HEK293T (cell line): ENCODE measurements at regions not wholly inside any gene's neighbourhood (a gene's known extent, or its start where the extent isn't known, plus 50 kb on each side); places are given as distances from the start of the nearest gene placed in this dataset.

Source experiments
- ARNT ChIP-seq: fragments of 450-650 bp; IDR thresholded peaks from 2 replicates; pipeline ENCODE4 v1.6.1; 2017; ENCODE audit warnings: mild to moderate bottlenecking
- BHLHE40 ChIP-seq: fragments of 450-650 bp; IDR thresholded peaks from 2 replicates; pipeline ENCODE4 v1.6.1; 2016; ENCODE audit warnings: mild to moderate bottlenecking, moderate library complexity, borderline replicate concordance
- FOXA1 ChIP-seq: fragments of 450-650 bp; IDR thresholded peaks from 2 replicates; pipeline ENCODE4 v1.6.1; 2016; ENCODE audit warnings: mild to moderate bottlenecking
- FOXK2 ChIP-seq: fragments of 450-650 bp; IDR thresholded peaks from 2 replicates; pipeline ENCODE4 v1.6.1; 2016; ENCODE audit warnings: mild to moderate bottlenecking
- HDGF ChIP-seq: fragments of 450-650 bp; IDR thresholded peaks from 2 replicates; pipeline ENCODE4 v1.6.1; 2017; ENCODE audit warnings: antibody characterized with exemption, borderline replicate concordance
- NFRKB ChIP-seq: fragments of 450-650 bp; IDR thresholded peaks from 2 replicates; pipeline ENCODE4 v1.6.1; 2016; ENCODE audit warnings: mild to moderate bottlenecking, moderate library complexity
- SP1 ChIP-seq: fragments of 450-650 bp; IDR thresholded peaks from 2 replicates; pipeline ENCODE4 v1.6.1; 2017
- SUZ12 ChIP-seq: fragments of 450-650 bp; IDR thresholded peaks from 2 replicates; pipeline ENCODE4 v1.6.1; 2016; ENCODE audit warnings: mild to moderate bottlenecking
- TARDBP ChIP-seq: fragments of 450-650 bp; IDR thresholded peaks from 2 replicates; pipeline ENCODE4 v1.6.1; 2016
- TF ChIP-seq, protein P1 (sequence below): fragments of 450-650 bp; IDR thresholded peaks from 2 replicates; pipeline ENCODE4 v1.6.1; 2016

DNA sequence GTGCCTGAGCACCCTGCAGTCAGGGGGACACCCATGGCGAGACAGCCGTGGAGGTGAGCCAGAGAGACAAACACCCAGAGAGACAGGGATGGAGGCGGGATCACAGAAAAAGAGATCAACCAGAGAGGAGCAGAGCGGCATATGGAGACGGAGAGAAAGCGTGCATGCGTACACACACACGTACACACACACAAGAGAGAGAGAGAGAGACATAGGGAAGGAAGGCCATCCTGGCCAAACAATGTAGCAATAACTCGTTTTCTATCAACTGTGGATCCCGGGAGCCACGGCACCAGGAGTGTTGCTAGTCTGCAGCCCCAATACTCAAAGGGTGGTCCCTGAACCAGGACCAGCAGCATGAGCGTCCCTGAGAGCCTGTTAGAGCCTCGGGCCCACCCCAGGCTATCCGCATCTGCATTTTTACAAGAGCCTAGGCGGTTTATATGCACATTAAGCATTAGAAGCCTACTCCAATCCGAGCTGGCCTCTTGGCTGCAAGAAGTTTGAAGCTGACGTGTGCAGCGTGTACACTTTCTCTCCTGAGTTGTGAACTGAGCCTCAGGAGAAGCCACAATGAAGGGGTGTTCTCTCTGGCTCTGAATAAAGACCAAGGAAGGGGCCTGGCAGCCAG, 50.1 kb upstream of the MYCN start:
- TF ChIP-seq NFRKB (no peak), FOXA1 (no peak), ARNT (no peak), BHLHE40 (no peak), FOXK2 (no peak), SP1 (no peak), HDGF (no peak), TARDBP (no peak), SUZ12 (no peak)
- TF ChIP-seq, protein P1, sequence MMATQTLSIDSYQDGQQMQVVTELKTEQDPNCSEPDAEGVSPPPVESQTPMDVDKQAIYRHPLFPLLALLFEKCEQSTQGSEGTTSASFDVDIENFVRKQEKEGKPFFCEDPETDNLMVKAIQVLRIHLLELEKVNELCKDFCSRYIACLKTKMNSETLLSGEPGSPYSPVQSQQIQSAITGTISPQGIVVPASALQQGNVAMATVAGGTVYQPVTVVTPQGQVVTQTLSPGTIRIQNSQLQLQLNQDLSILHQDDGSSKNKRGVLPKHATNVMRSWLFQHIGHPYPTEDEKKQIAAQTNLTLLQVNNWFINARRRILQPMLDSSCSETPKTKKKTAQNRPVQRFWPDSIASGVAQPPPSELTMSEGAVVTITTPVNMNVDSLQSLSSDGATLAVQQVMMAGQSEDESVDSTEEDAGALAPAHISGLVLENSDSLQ = no peak
